NCI-H2227 treated with DMSO at 0.1 percent for 48 hours (cell line): ENCODE measurements at regions not wholly inside any gene's neighbourhood (a gene's known extent, or its start where the extent isn't known, plus 50 kb on each side); places are given as distances from the start of the nearest gene placed in this dataset.
A peak's percentile ranks its signal among the peaks of the same experiment; 100 is the strongest.

Experiments used
- DNase-seq: peaks from one replicate; lab custom pipeline; 2025; lab: John Stamatoyannopoulos, UW

DNA sequence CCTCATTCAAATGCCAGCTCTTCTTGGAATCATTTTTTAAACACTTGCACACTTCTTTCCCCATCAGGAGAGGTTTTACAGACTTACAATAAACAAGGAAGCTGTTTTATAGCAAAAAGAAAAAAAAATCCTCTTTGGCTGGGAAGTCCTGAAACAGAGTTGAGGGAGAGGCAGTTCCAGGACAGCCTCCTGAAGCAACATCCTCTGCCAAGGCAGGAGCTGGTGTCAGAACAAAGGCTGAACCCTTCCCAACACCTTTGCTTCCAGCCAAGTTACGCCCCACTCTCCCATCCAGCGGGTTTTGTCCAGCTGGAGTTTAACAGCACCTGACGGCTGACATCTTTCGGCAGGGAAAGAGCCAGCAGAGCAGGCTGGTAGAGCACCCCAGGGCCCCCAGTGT, 287.8 kb downstream of the RRAGC start:
- DNase-seq = no peak

DNA sequence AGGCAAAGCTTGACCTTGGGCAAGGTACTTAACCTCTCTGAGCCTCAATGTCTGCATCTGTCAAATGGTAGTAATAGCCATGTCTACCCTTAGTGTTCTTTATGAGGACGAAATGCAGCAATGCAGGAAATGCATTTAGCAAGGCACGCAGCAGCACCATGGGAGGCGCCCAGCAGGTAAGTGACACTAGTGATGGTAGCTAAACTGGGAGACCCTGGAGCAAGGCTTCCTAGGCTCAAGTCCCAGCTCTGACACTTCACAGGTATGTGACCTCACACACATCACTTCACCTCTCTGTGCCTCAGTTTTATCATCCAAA, 289.0 kb downstream of the RRAGC start:
- DNase-seq = no peak

DNA sequence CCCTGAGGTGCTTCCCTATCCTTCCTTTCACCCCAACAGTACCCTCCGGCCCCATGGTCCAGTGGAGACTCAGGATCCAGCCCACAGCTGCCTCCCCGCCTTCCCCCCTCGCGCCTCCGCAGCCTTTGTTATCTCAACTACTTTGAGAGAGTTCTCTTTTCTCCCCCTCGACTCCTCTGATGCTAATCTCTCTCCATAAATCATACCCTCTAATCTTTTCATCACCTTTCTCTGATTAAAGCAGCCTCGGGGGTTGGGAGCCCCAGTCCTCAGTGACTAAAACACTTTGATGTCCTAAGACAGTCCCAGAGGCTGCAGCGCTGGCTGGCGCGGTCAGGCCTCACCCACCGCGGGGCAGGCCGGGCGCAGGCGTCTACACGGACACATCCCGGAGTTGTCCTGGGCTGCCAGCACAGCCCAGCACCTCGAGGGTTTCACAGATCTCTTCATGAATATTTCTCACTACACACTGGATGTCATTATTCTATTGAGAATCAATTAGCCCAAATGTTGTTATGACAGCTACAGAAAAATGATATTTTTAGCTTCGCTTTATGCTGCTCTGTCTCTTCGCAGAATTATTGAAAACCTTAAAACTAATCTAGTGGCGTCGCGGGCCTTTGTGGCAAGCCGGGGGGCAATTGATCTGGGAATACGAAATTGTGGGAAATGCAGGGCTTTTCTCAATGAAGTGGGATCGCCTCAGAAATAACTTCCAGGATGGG, 289.5 kb downstream of the RRAGC start:
- DNase-seq = peak; percentile 23

DNA sequence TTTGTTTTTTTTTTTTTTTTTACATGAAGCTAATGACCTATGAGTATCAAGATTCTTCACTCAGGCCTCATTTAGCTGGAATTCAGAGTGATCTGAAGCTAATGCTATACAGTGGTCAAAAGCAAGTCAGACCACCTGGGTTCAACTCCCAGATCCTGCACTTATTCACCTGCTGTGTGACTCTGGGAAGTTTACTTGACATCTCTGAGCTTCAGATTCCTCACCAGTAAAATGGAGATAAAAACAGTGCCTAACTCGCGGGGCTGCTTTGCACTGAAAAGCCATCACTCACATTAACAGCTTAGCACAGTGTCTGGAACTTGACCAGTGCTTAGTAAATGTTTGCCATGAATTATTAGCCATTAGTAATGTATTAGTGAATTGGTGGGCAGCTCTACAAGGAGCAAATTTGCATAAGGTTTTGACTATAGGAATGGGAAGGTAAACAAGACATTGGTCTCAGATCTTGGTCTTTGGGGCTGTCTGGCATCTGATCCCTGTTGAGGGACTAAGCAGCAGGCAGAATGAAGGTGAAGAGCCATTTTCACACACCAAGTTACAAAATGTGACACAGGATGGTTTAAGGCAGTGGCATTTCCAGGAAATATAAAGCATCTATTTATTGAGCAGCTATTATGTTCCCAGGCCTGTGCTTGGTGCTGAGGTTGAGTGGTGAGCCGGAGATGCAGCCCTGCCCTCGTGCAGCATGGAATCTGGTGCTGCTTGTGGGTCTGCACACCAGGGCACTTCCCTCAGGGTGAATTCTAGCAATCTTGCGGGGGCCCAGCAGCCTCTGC, 291.3 kb downstream of the RRAGC start:
- DNase-seq = no peak

DNA sequence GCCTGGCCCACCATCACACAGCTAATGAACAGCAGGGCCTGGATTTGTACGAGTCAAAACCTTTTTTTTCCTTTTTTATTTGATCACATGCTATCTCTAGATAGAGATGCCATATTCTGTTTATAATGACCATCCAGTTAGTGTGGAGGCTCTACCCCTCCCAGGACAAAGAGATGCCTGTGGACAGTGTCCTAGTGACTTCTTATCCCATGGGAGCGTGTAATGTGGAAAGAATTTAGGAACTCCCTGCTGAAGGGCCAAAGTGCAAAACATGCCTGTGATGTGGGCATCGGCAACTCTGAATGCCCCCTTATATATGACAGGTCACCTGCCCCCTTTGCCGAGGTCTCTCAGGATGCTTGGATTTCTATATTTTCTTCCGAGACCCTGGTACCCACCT, 292.2 kb downstream of the RRAGC start:
- DNase-seq = no peak

DNA sequence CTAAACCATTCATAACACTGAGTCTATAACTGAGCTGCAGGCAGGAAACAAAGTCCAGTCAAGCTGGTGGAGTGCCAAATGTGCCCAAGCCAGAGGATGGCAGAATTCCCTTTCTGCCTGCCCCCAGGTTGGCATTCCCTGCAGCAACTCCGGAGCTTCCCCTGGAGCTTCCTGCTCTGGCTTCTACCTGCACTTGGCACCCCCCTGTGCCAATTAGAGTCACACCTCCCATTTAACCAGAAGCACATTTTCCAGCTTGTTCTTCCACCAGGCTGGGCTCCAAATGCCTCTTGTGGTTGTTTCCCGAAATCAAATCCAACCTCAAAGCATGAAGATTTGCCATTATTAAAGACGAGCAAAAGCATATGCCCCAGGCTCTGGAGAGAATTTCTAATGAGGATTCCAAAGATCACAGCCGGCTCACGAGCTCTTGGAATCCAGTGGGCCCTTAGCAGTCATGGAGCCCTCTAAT, 294.5 kb downstream of the RRAGC start:
- peak; percentile 50 for DNase-seq

DNA sequence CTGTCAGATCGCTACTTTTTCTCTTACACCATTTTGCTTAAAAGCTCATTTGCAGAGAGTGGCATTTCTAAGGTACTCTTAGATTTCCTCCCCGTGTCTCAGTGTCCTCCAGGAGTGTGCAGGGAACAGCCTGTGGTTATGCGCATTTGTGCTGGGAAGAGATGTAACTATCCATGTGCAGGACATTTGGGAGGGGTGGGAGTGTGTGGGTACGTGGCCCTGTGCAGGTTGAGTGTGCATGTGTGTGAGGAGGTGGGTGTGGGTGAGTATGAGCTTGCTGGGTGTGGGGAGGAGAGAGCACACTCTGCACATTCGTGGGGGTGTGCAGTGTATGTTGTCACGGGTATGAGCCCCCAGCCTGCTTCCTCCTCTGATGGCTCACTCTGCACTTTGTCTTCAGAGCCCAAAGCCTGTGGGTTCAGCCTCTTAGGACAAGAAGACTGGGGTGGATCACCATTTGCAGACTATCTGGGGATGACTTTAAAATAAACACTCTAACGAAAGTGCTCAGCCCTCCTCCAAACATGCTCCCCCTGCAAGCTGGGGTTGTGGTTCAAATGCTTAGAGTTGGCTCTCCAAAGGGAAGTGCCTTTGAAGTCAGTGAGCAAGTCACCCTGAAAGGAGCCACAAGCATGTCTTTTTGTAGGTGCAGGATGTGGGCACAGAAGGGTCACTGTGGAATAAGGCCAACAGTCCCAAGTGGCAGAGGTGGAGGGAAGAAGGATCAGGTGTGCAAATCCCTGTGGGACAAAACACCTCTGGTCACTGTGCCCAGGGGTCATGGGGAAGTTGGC, 295.4 kb downstream of the RRAGC start:
- DNase-seq = no peak

DNA sequence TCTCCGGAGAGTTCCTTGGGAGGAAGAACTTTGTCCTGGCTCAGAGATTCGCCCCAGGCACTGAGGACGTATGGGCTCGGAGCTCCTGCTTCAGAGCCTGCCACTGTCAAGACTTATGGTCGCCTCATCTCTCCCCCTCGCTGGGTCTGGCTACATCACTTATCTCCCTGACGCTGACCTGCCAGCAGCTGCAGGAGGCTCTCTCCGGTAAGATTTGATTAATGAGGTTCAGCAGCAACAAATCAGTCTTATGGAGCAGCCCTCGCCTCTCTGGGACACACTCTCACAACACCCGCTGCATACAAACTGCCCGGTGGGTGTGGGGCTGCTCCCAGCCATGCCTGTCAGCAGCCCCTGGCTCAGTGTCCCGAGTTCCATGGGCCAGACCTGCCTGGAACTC, 297.8 kb downstream of the RRAGC start:
- DNase-seq = no peak

DNA sequence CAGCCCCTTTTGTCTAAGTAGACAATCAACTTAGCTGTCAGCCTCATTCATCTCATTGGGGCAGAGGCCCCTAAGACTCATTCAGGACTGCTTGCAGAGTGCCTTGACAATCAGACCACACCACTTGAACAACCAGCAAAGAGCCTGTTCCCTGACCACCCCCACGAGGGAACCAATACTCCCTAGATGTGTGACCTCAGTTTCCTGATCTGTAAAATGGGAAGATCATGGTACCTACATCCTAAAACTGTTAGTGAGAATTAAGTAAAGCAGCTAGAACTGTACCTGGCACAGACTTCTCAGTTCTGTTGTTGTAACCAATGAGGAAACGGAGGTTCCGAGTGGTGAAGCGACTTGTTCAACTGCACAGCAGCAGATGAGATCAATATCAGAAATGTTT, 298.5 kb downstream of the RRAGC start:
- no peak for DNase-seq

DNA sequence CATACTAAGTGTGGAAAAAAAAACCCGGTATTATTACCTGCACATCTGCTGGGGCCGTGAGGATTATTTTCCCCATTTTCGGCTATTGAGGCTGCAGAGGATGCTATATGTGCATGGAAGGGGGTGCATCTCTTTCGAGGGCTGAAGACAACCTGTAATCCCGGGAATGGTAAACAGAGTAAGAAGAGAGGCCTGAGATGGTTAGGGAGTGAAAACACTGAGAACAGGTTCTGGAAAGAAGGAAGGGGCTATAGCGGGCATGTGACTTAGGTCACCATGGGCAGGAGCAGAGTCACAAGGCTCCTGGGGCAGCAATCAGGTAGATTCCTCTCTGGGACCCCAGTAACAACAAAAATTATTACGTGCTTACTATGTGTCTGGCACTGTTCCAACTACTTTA, 299.1 kb downstream of the RRAGC start:
- DNase-seq = no peak

DNA sequence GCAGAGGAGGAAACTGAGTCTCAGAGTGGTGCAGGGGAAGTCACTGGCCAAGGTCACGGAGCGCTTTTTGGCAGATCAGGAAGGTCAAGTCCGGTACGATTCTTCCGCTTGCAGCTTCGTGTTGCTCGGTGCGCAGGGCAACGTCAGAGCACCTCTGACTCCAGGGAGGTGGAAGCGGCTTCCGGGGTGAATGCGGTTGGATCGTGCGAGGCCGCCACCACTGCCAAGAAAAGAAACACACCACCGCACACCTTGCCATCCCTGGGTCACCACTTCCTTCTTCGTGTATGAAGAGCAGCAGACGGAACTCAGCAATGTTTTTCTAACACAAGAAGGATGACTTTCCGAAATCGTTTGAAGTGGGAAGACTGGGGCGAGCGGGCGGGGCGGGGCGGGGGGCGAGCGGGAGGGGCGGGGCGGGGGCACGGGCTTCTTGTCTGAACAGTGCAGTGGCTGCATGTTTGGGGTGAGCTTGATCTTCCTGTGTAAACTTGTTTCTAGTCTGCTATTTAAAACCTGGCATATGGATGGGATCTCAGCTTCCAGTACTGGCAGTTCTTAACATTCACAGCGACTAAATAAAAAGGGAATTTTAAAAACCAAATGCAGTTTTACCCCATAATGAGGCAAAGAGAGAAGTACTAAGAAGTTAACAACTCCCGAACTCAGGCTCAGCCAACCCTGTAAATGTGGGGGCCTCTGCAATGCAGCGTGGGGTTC, 300.0 kb downstream of the RRAGC start:
- DNase-seq = no peak

DNA sequence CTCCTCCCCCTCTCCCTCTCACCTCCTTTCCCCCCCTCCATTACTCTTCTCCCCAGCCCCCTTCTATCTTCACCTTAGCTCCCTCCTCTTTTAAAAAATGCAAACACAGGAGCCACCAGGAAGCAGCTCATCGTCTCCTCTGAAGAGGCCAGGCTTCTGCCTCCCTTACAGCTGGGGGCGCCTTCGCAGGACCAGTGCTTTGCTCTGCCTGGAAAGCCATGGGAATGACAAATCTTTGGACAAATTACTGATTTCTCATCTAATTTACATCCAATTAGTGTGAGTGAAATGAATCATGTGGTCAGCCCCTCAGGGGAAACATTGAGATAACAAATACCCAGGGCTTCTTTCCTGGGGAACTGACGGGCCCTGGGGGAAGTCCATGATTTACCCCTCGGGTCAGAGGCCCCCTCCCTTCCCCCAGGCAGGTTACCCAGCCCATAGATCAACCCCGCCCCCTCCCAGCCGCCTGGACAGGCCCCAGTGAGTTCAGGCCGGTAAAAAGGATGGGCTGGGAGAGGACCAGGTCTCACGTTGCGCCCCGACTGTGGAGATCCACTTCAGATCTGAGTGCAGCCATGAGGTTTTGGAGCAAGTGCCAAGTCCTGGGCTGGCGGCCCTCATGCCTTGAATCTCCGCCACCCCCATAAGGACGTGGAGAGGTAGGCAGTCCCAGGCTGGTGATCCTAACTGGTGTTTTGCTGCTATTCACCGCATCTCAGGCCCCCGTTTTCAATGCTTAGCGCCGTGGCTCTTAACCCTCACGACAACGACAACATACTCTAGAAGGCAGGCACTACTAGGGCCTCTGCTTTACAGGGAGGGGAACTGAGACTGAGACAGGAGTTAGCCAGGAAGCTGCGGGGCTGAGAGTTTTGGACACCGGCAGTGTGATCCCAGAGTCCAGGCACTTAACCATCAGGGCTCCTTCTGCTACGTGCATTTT, 300.8 kb downstream of the RRAGC start:
- peak; percentile 25 for DNase-seq

DNA sequence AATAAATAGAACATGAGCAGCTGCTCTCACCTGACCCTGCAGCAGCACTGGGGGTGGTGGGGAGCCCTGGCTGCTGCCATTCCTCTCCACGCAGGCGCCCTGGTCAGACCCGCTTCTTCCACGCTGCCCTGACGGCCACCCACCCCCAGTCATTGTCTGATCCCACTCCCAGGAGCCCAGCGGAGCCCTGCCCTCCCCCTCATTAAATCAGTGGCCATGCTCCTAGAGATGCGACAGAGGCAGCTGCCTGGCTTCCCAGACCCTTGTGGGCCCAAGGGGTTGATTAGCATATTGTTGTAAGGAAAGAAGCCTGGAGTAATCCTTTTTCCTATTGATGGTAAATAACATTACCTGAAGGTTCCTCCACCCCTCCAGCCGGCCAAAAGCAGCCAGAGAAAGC, 301.5 kb downstream of the RRAGC start:
- peak; percentile 25 for DNase-seq

DNA sequence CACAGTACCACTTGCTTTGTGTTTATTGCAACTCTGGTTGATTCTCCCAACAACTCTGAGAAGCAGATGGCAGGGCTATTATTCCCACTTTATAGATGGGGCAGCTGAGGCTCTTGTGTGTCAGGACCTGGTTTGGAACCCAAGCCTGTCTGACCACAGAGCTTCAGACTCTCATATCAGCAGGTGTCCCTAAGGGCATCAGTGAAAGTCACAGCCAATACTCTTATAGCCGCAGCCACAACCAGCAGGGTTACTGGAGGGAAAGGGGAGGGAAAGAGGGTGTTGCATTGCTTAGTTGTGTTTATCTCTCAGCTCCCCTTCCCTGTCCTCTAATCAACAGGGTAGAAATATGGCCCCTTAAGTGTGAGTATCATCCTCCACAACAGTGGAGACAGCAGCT, 304.0 kb downstream of the RRAGC start:
- DNase-seq = no peak

DNA sequence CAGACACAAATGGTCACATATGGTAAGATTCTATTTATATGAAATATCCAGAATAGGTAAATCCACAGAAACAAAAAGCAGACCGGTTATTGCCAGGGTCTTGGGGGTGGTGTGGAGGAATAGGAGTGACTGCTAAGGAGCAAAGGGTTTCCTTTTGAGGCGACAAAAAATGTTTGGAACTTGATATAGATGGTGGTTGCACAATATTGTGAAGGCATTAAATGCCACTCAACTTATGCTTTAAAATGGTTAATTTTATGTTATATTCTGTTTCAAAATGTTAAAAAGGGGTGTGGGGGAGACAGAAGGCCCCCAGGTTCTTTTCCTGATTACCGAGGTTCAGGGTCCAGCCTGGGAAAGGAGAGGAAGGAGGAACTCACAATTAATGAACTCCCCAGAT, 304.4 kb downstream of the RRAGC start:
- no peak for DNase-seq

DNA sequence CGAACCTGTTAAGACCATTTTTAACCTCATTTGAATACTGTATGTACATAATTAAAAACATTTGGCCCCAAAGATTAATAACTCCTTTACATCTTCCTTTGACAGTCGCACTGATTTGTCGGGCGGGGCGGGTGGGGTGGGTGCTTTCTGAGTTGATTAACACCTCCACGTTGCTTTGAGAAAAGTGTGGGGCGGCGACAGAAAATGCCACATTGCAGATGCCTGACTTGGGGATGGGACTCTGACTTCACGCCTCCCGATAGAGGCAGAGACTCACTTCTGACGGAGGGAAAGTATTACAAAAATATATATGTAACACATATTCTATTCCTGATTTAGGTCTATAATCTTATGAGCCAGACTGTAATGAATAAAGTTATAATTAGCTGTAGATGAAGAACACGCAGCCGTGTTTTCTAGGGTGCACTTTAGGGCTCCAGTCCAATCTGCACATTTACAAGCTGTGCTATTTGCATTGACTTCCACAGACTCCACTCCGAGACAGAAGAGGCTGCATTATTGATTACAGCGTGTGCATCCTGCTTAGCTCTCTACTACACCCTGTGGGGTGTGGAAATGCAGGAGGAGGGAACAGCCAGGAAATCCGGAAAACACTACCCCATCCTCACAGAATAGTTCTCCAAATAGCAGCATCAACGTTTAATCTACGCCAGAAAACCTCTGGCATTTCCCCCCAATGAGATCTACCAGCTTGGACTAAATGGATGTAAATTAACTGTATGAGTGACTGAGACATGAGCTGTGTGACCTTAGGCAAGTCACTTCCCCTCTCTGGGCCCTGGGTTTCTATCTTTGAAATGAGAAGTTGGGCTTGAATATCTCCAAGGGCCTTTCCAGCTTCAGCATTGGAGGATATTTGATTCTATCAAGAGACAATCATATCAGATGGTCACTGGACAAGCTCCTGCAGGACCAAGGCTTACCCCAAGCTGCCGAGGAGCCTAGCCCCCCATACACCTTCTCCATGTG, 308.0 kb downstream of the RRAGC start:
- no peak for DNase-seq

DNA sequence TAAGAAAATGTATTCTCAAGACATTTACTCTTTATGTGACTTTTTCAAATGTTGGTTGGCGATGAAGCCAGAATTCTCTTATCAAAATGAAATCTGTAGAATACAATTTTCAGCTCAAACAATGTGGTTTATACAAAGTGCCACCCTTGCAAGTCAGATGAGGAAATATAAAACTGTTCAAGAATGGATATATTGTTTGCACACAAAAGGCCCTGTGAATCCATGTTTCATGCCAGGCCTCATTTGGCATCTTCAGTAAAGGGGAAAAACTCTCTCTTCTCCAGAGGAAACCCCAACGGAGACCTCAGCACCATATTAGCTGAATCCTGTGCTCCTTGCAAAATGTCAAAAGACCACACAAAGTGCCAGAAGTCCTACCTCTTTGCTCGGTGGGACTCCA, 310.4 kb downstream of the RRAGC start:
- no peak for DNase-seq

DNA sequence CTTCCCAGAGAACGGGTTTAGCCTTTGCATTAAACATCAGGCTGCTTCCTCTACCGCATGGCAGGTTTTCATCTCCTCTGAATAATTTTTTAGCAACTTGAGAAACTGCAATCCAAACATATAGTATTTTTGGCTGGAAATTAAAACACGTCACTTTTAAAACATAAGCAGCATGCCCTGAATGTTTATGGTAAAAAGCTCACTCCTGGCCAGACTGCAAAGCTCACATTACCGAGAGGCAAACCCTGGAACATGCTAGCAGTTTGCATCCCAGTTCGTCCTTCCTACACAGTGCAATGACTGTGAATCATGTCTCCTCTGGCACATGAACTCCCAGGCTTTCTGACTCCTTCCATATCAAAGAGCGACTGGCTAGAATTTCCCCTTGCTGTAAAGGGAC, 312.3 kb downstream of the RRAGC start:
- DNase-seq = no peak

DNA sequence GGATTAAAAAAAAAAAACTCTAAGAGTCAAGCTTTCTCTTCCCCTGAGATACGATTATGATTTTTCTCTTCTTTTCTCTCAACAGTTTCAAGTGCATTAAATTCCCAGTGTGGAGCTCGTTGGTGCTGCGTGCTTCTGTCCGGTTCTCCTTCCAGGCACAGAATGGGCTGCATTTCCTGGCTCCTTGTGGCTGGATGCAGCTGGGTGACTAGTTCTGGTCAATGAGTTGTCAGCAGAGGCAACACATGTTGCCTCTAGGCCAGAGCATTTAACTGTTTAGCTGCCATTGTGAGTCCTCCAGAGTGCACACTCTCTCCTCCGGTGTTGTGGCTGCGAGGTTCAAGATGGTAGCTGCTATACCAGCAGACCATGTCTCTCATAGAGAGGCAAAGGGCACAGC, 312.9 kb downstream of the RRAGC start:
- DNase-seq = no peak

DNA sequence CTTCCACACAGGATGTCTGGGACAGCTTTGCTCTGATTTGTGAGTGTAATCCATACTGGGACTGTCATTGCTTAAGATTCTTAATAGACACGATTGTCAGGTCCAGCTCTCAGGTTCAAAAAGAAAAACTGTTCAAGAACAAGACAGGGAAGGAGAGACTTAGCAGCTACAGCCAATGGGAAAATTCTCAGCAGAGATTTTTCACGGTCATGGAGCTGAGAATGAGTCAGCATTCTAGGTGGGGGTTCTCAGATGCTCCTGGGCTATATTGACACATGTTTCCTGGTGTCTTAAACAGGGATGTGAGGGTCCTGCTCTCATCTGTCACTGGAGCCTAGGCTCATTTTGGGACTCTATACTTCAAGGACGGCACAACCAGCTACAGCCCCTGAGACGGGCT, 318.3 kb downstream of the RRAGC start:
- DNase-seq = no peak
